Lung (tissue), 11 donors: ENCODE measurements at regions not wholly inside any gene's neighbourhood (a gene's known extent, or its start where the extent isn't known, plus 50 kb on each side); places are given as distances from the start of the nearest gene placed in this dataset.

Experiments
- ATAC-seq: fragments of 200-7000 bp; cut with Tn5 transposase; one replicate; pipeline ENCODE4 v1.9.1; 2020; ENCODE audit warnings: moderate number of reproducible peaks; ENCODE audit not compliant: insufficient read depth, low FRiP score
- DNase-seq, 3 donors: peaks; one replicate each; pipeline ENCODE4 v3.0.0-alpha.2; 2013 to 2017
- H3K27ac ChIP-seq, 2 donors: one replicate each; pipeline ENCODE4 v1.5.1; 2013; ENCODE audit warnings: mild to moderate bottlenecking in 2 of 2, moderate library complexity in 2 of 2, control low read depth in 1 of 2, inconsistent platforms in 1 of 2, low read depth in 1 of 2, low read length in 1 of 2
- H3K27me3 ChIP-seq, 3 donors: one replicate each; pipeline ENCODE4 v1.5.1; 2013; ENCODE audit warnings: low read length in 2 of 3; ENCODE audit not compliant: control insufficient read depth in 3 of 3, insufficient read depth in 3 of 3
- H3K36me3 ChIP-seq, 4 donors: one replicate each; pipeline ENCODE4 v1.5.1; 2013; ENCODE audit warnings: low read length in 4 of 4, mild to moderate bottlenecking in 1 of 4, moderate library complexity in 1 of 4; ENCODE audit not compliant: control insufficient read depth in 4 of 4, insufficient read depth in 4 of 4
- H3K4me1 ChIP-seq, 5 donors: one replicate each; pipeline ENCODE4 v1.5.1; 2013; ENCODE audit warnings: low read length in 5 of 5, mild to moderate bottlenecking in 2 of 5, moderate library complexity in 1 of 5; ENCODE audit not compliant: control insufficient read depth in 5 of 5, insufficient read depth in 5 of 5
- H3K4me3 ChIP-seq: one replicate; pipeline ENCODE4 v1.5.1; 2013; ENCODE audit warnings: mild to moderate bottlenecking, control low read depth, moderate library complexity
- H3K9ac ChIP-seq, 2 donors: one replicate each; pipeline ENCODE4 v1.5.1; 2013; ENCODE audit warnings: low read length in 2 of 2, control low read depth in 1 of 2; ENCODE audit not compliant: insufficient read depth in 1 of 2
- H3K9me3 ChIP-seq, 4 donors: one replicate each; pipeline ENCODE4 v1.5.1; 2013; ENCODE audit warnings: low read length in 3 of 4, mild to moderate bottlenecking in 1 of 4, moderate library complexity in 1 of 4; ENCODE audit not compliant: control insufficient read depth in 4 of 4, insufficient read depth in 3 of 4
- CTCF ChIP-seq: IDR thresholded peaks from 2 replicates; pipeline ENCODE4 v1.5.1; 2012; ENCODE audit warnings: mild to moderate bottlenecking; ENCODE audit errors: control extremely low read depth, extremely low read depth
- WGBS, 2 donors: extraction: QIAGEN DNeasy Blood & Tissue Kit; methylation state at CpG; one replicate each; pipeline ENCODE4 v1.1.7; 2013; 5-methylcytosine and 5-hydroxymethylcytosine counted together
- donor health status: control.
- donor health status: control.
- donor health status: Bipolar disorder and iron deficiency.
- donor health status: healthy.
- donor health status: DM: yes; HTN: yes; CAD: no.

- Histone ChIP-seq H3K36me3 (no peaks in the 10 kb centered on the region), H3K9me3 (no peaks in the 10 kb centered on the region), H3K27ac (no peak overlapping the region), H3K4me3 (no peak overlapping the region), H3K4me1 (no peaks in the 10 kb centered on the region), H3K9ac (no peak overlapping the region), H3K27me3 (no peaks in the 10 kb centered on the region)
- DNase-seq (peak in 2 of 3 donors; percentile 16 to 41), ATAC-seq (no peak)
- whole genome bisulfite sequencing, 2 donors, result 83 to 88% methylated on average over 4 of the region's 4 CpGs
- TF ChIP-seq CTCF, result no peak
These were observed 88.0 kb downstream of the SLC10A2 start for GRCh38 chr13:102978168-102978567.

GRCh38 chr13:102977471-102977870 lies 88.7 kb downstream of the SLC10A2 start:
- no peak for TF ChIP-seq CTCF
- no peaks in the 10 kb centered on the region for H3K36me3 ChIP-seq
- WGBS, 2 donors, result 75 to 91% methylated on average over 2 of the region's 2 CpGs
- no peak overlapping the region for H3K27ac ChIP-seq
- DNase-seq (peak in 2 of 3 donors; percentile 17 to 61), ATAC-seq (no peak)
- H3K27me3 ChIP-seq, result no peaks in the 10 kb centered on the region
- H3K4me3 ChIP-seq, result no peak overlapping the region
- no peaks in the 10 kb centered on the region for H3K9me3 ChIP-seq
- H3K4me1 ChIP-seq, result no peaks in the 10 kb centered on the region
- H3K9ac ChIP-seq, result no peak overlapping the region

GRCh38 chr13:102974317-102975087 lies 91.7 kb downstream of the SLC10A2 start:
- Histone ChIP-seq H3K27me3 (no peaks in the 10 kb centered on the region), H3K27ac (no peak overlapping the region), H3K9me3 (no peaks in the 10 kb centered on the region), H3K36me3 (no peaks in the 10 kb centered on the region), H3K4me1 (no peaks in the 10 kb centered on the region), H3K9ac (no peak overlapping the region), H3K4me3 (no peak overlapping the region)
- no peak for TF ChIP-seq CTCF
- ATAC-seq (no peak), DNase-seq (no peak)
- 59 to 81% methylated on average over 8 of the region's 8 CpGs for WGBS, 2 donors

- no peaks in the 10 kb centered on the region for H3K9me3 ChIP-seq
- WGBS, 2 donors, result 93% methylated on average over 2 of the region's 2 CpGs
- no peak overlapping the region for H3K27ac ChIP-seq
- H3K4me3 ChIP-seq, result no peak overlapping the region
- no peaks in the 10 kb centered on the region for H3K36me3 ChIP-seq
- DNase-seq (no peak), ATAC-seq (no peak)
- H3K27me3 ChIP-seq, result no peaks in the 10 kb centered on the region
- peaks cover 0 to 2% (median 0%) of the 10 kb centered on the region in 5 donors for H3K4me1 ChIP-seq
- no peak for TF ChIP-seq CTCF
- H3K9ac ChIP-seq, result no peak overlapping the region
These were observed 94.0 kb downstream of the SLC10A2 start for GRCh38 chr13:102972191-102972590.
